ENCODE measurements at regions not wholly inside any gene's neighbourhood (a gene's known extent, or its start where the extent isn't known, plus 50 kb on each side); places are given as distances from the start of the nearest gene placed in this dataset.
"Not testable (repeated sequence)": the region's sequence is repeated elsewhere in the genome, so short reads cannot be mapped to it uniquely, and the experiment has no call there.

- Histone ChIP-seq H3K9ac (ENCODE audit: low read depth, low read length) (no peak overlapping the region), H3K4me3 (ENCODE audit: low read length) (no peak overlapping the region), H3K36me3 (ENCODE audit: insufficient read depth, low read length) (no peaks in the 10 kb centered on the region), H3K4me1 (ENCODE audit: control insufficient read depth, insufficient read depth, low read length) (peaks cover 14% of the 10 kb centered on the region), H3K4me2 (ENCODE audit: low read length) (no peak overlapping the region), H3K27me3 (ENCODE audit: control insufficient read depth, insufficient read depth, low read length) (no peaks in the 10 kb centered on the region), H3K9me3 (replicated peaks; ENCODE audit: low read length) (no peaks in the 10 kb centered on the region)
Observed at GRCh38 chr19:28687296-28687695, 525.7 kb downstream of the UQCRFS1 start.

- no peak overlapping the region for H3K4me2 ChIP-seq (ENCODE audit: low read length)
Observed at GRCh38 chr19:28686756-28687155, 526.2 kb downstream of the UQCRFS1 start.

GRCh38 chr19:28685802-28686201, 527.1 kb downstream of the UQCRFS1 start:
- Histone ChIP-seq H3K4me2 (ENCODE audit: low read length) (no peak overlapping the region), H3K4me1 (ENCODE audit: control insufficient read depth, insufficient read depth, low read length) (peaks cover 14% of the 10 kb centered on the region), H3K27me3 (ENCODE audit: control insufficient read depth, insufficient read depth, low read length) (no peaks in the 10 kb centered on the region), H3K9me3 (replicated peaks; ENCODE audit: low read length) (no peaks in the 10 kb centered on the region), H3K9ac (ENCODE audit: low read depth, low read length) (no peak overlapping the region), H3K4me3 (ENCODE audit: low read length) (no peak overlapping the region), H3K36me3 (ENCODE audit: insufficient read depth, low read length) (no peaks in the 10 kb centered on the region)

More at GRCh38 chr19:28686756-28687155, 526.2 kb downstream of the UQCRFS1 start:
- H3K9ac ChIP-seq (ENCODE audit: low read depth, low read length) = no peak overlapping the region
- no peaks in the 10 kb centered on the region for H3K36me3 ChIP-seq (ENCODE audit: insufficient read depth, low read length)
- peaks cover 14% of the 10 kb centered on the region for H3K4me1 ChIP-seq (ENCODE audit: control insufficient read depth, insufficient read depth, low read length)
- H3K9me3 ChIP-seq (replicated peaks; ENCODE audit: low read length) = no peaks in the 10 kb centered on the region
- H3K27me3 ChIP-seq (ENCODE audit: control insufficient read depth, insufficient read depth, low read length) = no peaks in the 10 kb centered on the region
- H3K4me3 ChIP-seq (ENCODE audit: low read length) = no peak overlapping the region

GRCh38 chr19:28685077-28685476, 527.9 kb downstream of the UQCRFS1 start:
- H3K9me3 ChIP-seq (replicated peaks; ENCODE audit: low read length); H3K4me3 ChIP-seq (ENCODE audit: low read length); H3K27me3 ChIP-seq (ENCODE audit: control insufficient read depth, insufficient read depth, low read length); H3K9ac ChIP-seq (ENCODE audit: low read depth, low read length); H3K36me3 ChIP-seq (ENCODE audit: insufficient read depth, low read length); H3K4me2 ChIP-seq (ENCODE audit: low read length): not testable (repeated sequence)
- H3K4me1 ChIP-seq (ENCODE audit: control insufficient read depth, insufficient read depth, low read length) = peaks cover 14% of the 10 kb centered on the region

GRCh38 chr19:28680111-28680510, 532.8 kb downstream of the UQCRFS1 start:
- Histone ChIP-seq H3K9me3 (replicated peaks; ENCODE audit: low read length) (no peaks in the 10 kb centered on the region), H3K4me2 (ENCODE audit: low read length) (no peak overlapping the region), H3K27me3 (ENCODE audit: control insufficient read depth, insufficient read depth, low read length) (no peaks in the 10 kb centered on the region), H3K9ac (ENCODE audit: low read depth, low read length) (no peak overlapping the region), H3K4me3 (ENCODE audit: low read length) (no peak overlapping the region), H3K4me1 (ENCODE audit: control insufficient read depth, insufficient read depth, low read length) (no peaks in the 10 kb centered on the region), H3K36me3 (ENCODE audit: insufficient read depth, low read length) (no peaks in the 10 kb centered on the region)

GRCh38 chr19:28670836-28671235, 542.1 kb downstream of the UQCRFS1 start:
- no peaks in the 10 kb centered on the region for H3K36me3 ChIP-seq (ENCODE audit: insufficient read depth, low read length)
- H3K4me2 ChIP-seq (ENCODE audit: low read length) = no peak overlapping the region
- H3K4me3 ChIP-seq (ENCODE audit: low read length) = no peak overlapping the region
- no peak overlapping the region for H3K9ac ChIP-seq (ENCODE audit: low read depth, low read length)
- H3K4me1 ChIP-seq (ENCODE audit: control insufficient read depth, insufficient read depth, low read length) = no peaks in the 10 kb centered on the region
- H3K9me3 ChIP-seq (replicated peaks; ENCODE audit: low read length) = peaks cover 4% of the 10 kb centered on the region
- no peaks in the 10 kb centered on the region for H3K27me3 ChIP-seq (ENCODE audit: control insufficient read depth, insufficient read depth, low read length)

- Histone ChIP-seq H3K4me3 (ENCODE audit: low read length) (no peak overlapping the region), H3K36me3 (ENCODE audit: insufficient read depth, low read length) (no peaks in the 10 kb centered on the region), H3K9me3 (replicated peaks; ENCODE audit: low read length) (peaks cover 4% of the 10 kb centered on the region), H3K9ac (ENCODE audit: low read depth, low read length) (no peak overlapping the region), H3K4me2 (ENCODE audit: low read length) (no peak overlapping the region), H3K27me3 (ENCODE audit: control insufficient read depth, insufficient read depth, low read length) (no peaks in the 10 kb centered on the region), H3K4me1 (ENCODE audit: control insufficient read depth, insufficient read depth, low read length) (no peaks in the 10 kb centered on the region)
Observed at GRCh38 chr19:28669804-28670203, 543.1 kb downstream of the UQCRFS1 start.

GRCh38 chr19:28667348-28667977, 545.5 kb downstream of the UQCRFS1 start:
- H3K9ac ChIP-seq (ENCODE audit: low read depth, low read length) = no peak overlapping the region
- H3K36me3 ChIP-seq (ENCODE audit: insufficient read depth, low read length) = no peaks in the 10 kb centered on the region
- H3K27me3 ChIP-seq (ENCODE audit: control insufficient read depth, insufficient read depth, low read length) = no peaks in the 10 kb centered on the region
- H3K4me2 ChIP-seq (ENCODE audit: low read length) = no peak overlapping the region
- no peak overlapping the region for H3K4me3 ChIP-seq (ENCODE audit: low read length)
- no peaks in the 10 kb centered on the region for H3K4me1 ChIP-seq (ENCODE audit: control insufficient read depth, insufficient read depth, low read length)
- H3K9me3 ChIP-seq (replicated peaks; ENCODE audit: low read length) = peaks cover 4% of the 10 kb centered on the region

- H3K4me2 ChIP-seq (ENCODE audit: low read length) = no peak overlapping the region
- peaks cover 4% of the 10 kb centered on the region for H3K9me3 ChIP-seq (replicated peaks; ENCODE audit: low read length)
Observed at GRCh38 chr19:28665748-28666147, 547.2 kb downstream of the UQCRFS1 start.

GRCh38 chr19:28656644-28657043, 556.3 kb downstream of the UQCRFS1 start:
- Histone ChIP-seq H3K4me1 (ENCODE audit: control insufficient read depth, insufficient read depth, low read length) (no peaks in the 10 kb centered on the region), H3K4me3 (ENCODE audit: low read length) (no peak overlapping the region)

More at GRCh38 chr19:28665748-28666147, 547.2 kb downstream of the UQCRFS1 start:
- Histone ChIP-seq H3K4me1 (ENCODE audit: control insufficient read depth, insufficient read depth, low read length) (no peaks in the 10 kb centered on the region), H3K9ac (ENCODE audit: low read depth, low read length) (no peak overlapping the region), H3K36me3 (ENCODE audit: insufficient read depth, low read length) (no peaks in the 10 kb centered on the region), H3K4me3 (ENCODE audit: low read length) (no peak overlapping the region), H3K27me3 (ENCODE audit: control insufficient read depth, insufficient read depth, low read length) (no peaks in the 10 kb centered on the region)

GRCh38 chr19:28655054-28655453, 557.9 kb downstream of the UQCRFS1 start:
- Histone ChIP-seq H3K27me3 (ENCODE audit: control insufficient read depth, insufficient read depth, low read length) (no peaks in the 10 kb centered on the region), H3K4me3 (ENCODE audit: low read length) (no peak overlapping the region), H3K4me1 (ENCODE audit: control insufficient read depth, insufficient read depth, low read length) (no peaks in the 10 kb centered on the region), H3K4me2 (ENCODE audit: low read length) (no peak overlapping the region), H3K36me3 (ENCODE audit: insufficient read depth, low read length) (no peaks in the 10 kb centered on the region), H3K9ac (ENCODE audit: low read depth, low read length) (no peak overlapping the region), H3K9me3 (replicated peaks; ENCODE audit: low read length) (no peaks in the 10 kb centered on the region)

More at GRCh38 chr19:28656644-28657043, 556.3 kb downstream of the UQCRFS1 start:
- H3K36me3 ChIP-seq (ENCODE audit: insufficient read depth, low read length) = no peaks in the 10 kb centered on the region
- H3K4me2 ChIP-seq (ENCODE audit: low read length) = no peak overlapping the region
- no peaks in the 10 kb centered on the region for H3K9me3 ChIP-seq (replicated peaks; ENCODE audit: low read length)
- H3K27me3 ChIP-seq (ENCODE audit: control insufficient read depth, insufficient read depth, low read length) = no peaks in the 10 kb centered on the region
- no peak overlapping the region for H3K9ac ChIP-seq (ENCODE audit: low read depth, low read length)

- Histone ChIP-seq H3K4me2 (ENCODE audit: low read length) (no peak overlapping the region), H3K4me1 (ENCODE audit: control insufficient read depth, insufficient read depth, low read length) (no peaks in the 10 kb centered on the region), H3K9ac (ENCODE audit: low read depth, low read length) (no peak overlapping the region), H3K9me3 (replicated peaks; ENCODE audit: low read length) (no peaks in the 10 kb centered on the region), H3K4me3 (ENCODE audit: low read length) (no peak overlapping the region), H3K27me3 (ENCODE audit: control insufficient read depth, insufficient read depth, low read length) (no peaks in the 10 kb centered on the region), H3K36me3 (ENCODE audit: insufficient read depth, low read length) (no peaks in the 10 kb centered on the region)
Observed at GRCh38 chr19:28652765-28653164, 560.2 kb downstream of the UQCRFS1 start.
